ENCODE measurements at regions not wholly inside any gene's neighbourhood (a gene's known extent, or its start where the extent isn't known, plus 50 kb on each side); places are given as distances from the start of the nearest gene placed in this dataset.

DNA sequence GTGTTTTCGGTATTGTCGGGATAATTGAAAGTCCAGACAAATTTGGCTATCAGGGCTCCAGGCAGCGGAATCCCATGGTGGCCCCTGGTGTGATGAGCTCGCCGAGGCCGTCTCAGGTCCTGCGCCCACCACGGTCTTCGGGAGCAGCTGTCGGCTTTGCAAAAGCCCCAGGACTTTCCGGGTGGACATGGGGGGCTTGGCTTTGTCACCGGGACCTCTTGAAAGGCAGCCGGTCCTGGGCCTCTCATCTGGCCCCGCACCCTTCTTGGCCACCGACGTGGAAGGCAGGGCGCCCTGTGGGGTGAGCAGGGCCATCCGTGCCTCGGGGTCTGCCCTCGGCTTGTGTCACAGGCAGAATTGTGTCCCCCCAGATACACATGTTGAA lies 87.1 kb upstream of the ACTRT2 start:
- DNase-seq (ENCODE audit: low read depth): no peak

- no peak for DNase-seq (ENCODE audit: low read depth)
Observed at GRCh38 chr1:2934642-2935081, 86.6 kb upstream of the ACTRT2 start.

DNA sequence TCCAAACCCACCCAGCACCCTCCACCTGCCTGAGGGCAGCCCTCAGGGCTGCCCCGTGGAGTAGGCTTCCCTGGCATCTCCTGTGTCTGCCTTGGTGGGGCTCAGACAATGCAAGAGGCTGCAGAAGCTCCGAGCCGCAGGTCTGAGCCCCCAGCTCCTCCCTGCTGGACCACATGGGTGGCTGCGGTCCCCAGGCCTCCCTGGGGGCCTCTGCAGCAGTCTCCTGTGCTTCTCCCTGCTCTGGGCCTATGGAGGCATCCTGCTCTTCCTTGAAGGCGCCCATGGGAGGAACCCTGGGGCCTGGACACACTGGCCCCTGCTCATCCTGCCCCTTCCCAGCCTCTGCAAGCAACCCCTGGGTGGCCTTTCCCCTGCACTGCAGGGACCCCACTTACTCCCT lies 86.1 kb upstream of the ACTRT2 start:
- DNase-seq (ENCODE audit: low read depth): no peak

DNA sequence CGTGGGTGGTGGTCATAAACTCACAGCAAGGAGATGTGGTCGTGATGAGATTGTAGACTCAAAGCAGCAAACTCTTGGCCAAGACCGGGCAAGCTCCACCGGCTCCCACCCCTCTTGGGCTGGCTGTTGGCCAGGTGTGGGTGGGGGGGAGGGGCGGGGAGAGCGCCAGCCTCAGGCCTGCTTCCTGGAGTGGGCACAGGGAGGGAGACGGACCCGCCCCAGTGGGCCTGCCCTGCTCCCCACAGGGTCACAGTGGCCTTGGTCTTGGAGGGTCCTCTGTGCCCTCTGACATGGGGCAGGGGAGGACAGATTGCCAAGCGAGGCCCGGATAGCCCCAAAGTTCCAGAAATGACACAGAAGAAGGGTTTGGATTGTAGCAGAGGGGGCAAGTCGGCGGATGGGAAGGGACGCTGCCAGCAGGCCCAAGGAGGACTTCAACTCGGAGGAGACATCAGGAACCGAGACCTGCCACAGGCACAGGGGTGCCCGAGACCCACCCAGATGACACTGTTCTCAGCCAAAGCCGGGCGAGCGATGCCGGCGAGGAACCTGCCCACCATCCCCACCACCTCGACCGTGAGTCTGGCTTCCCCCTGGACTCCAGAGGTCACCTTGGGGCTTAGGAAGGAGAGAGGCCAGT lies 85.4 kb upstream of the ACTRT2 start:
- DNase-seq (ENCODE audit: low read depth): no peak

GRCh38 chr1:2936559-2937515 lies 84.4 kb upstream of the ACTRT2 start:
- no peak for DNase-seq (ENCODE audit: low read depth)

DNA sequence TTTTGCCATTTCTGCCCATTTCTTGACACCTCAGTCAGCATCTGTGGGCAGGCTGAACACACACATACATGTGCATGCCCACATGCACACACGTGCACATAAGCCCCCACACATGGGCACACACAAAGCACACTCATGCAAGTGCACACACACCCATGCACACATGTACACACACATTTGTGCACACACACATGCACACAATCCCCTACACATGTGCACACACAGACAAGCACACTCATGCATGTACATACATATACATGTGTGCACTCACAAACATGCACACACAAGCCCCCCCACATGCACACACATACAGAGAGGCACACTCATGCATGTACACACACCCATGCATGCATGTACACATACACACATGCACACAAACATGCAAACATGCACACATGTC lies 83.5 kb upstream of the ACTRT2 start:
- no peak for DNase-seq (ENCODE audit: low read depth)

DNA sequence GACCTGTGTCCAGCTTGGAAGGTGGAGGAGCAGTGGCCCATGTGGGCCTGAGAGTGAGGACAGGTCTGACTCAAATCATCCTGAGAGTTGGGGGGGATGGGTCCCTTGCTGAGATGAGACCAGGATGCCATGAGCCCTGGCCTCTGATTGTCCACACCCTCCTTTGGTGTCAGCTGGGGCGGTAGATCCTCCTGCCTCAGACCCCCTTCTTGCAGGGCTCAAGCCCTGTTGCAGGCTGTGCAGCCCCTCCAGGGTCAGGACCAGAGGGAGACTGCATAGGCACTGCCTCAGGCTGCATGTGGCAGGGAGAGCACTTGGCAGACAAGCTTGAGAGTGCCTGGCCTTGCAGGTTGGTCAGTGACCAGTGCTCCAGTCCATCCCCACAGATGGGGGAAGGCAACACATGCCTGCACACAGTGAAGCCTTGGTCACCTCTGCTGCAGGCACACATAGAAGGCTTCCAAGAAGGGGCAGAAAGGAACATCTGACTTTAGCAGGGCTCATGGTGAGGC lies 82.2 kb upstream of the ACTRT2 start:
- DNase-seq (ENCODE audit: low read depth): no peak

- no peak for DNase-seq (ENCODE audit: low read depth)
Observed at GRCh38 chr1:2940178-2940577, 81.1 kb upstream of the ACTRT2 start.

DNA sequence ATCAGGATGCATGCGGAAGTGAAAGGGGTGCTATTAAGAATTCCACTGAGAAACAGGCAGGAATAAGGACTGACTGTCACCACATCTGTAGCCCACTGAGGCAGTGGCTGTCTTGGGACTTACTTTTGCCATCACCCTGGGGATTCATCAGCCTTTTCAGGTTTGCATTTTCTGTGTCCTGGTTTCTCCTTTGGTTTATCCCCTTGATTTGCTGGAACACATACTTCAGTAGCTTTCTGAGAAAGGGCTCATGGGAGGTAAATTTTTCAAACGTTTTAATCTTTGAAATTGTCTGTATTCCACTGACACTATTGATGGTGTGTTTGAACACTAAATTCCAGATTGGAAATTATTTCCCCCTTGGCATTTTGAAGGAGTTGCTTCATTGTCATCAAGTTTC lies 80.2 kb upstream of the ACTRT2 start:
- DNase-seq (ENCODE audit: low read depth): no peak

DNA sequence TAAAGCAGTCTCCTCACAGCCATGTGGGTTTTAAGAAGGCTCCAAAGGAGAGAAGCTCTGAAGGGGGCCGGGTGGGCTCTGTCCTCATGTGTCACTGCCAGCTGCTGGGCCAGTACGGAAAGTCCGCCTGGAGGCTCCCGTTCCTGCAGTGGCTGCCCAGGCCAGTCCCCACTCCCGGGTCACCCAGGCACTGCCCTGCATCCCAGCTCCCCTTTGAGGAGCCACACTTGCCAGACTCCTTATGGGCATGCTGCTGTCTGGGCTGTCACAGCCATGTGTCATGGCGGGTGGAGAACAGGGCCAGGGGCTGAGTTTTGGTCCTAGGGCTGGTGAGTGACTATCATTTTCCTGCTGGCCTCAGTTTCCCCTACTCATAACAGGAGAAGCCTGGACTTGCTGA lies 79.4 kb upstream of the ACTRT2 start:
- DNase-seq (ENCODE audit: low read depth): no peak

DNA sequence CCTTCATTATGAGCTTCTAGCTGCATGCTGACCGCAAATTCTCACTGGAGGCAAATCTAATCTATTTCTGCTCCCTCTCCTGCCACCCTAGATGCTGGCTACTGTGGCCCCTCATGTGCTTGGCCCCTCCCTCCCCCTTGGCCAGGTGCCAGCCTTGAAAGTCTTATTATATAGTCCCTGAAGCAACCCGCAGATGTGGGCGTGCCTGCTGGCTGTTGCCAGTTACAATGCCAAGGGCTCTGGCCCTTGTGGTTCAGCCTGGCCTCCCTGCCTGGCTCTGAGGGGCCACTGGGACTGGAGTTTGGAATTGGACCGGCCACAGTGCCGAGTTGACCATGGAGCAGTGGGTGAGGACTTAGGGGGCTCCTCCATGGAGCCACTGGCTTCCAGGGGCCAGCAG lies 78.9 kb upstream of the ACTRT2 start:
- no peak for DNase-seq (ENCODE audit: low read depth)

DNA sequence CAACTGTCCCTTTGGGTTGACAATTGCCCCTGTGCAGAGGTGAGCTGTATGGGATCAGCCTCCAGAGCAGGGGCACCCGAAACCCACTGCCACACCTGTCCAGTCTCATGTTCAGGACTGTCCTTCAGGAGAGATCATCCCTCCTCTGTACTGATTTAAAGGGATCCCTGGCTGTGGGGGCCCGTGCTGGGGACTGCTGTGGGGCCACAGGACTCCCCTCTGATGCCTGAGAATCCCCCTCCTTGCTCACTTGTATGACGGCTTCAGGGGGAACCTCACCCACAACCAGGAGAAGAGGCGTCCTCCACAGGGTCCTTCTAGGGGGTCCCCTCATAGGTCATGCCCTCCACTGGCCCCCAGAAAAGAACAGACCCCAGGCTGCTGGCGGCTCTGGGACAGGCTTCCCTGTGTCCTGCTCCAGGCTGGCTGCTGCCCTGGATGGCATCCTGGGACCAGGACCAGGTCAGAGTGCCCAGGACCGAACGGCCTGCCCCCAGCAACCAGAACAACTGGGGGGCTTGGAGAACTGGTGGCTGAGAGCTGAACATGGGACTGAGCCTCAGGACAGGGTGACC lies 77.5 kb upstream of the ACTRT2 start:
- no peak for DNase-seq (ENCODE audit: low read depth)

DNA sequence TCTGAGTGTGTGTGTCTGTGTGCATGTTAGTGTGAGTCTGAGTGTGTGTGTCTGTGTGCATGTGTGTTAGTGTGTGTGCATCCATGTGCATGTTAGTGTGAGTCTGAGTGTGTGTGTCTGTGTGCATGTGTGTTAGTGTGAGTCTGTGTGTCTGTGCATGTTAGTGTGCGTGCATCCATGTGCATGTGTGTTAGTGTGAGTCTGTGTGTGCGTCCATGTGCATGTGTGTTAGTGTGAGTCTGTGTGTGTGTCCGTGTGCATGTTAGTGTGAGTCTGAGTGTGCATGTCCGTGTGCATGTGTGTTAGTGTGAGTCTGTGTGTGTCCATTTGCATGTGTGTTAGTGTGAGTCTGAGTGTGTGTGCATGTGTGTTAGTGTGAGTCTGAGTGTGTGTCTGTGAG lies 76.6 kb upstream of the ACTRT2 start:
- DNase-seq (ENCODE audit: low read depth): no peak

DNA sequence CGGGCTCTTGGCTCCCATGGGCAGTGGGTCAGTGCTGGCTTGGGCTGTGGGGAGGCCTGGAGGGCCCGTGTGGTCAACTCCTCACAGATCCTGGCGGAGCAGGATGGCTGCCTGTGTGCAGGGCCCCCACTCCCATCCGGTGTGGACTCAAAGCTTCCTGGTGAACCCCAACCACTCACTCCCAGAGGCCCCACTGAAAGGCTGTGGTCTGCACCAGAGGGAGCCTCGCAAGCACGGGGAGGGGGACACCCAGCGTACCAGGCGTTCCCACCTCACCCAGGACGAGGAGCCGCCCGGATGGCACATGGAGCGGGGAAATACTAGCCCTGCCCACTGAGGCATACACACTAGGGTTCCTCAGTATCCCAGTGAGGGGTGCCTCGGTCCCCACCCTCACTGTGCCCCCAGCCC lies 75.4 kb upstream of the ACTRT2 start:
- no peak for DNase-seq (ENCODE audit: low read depth)

DNA sequence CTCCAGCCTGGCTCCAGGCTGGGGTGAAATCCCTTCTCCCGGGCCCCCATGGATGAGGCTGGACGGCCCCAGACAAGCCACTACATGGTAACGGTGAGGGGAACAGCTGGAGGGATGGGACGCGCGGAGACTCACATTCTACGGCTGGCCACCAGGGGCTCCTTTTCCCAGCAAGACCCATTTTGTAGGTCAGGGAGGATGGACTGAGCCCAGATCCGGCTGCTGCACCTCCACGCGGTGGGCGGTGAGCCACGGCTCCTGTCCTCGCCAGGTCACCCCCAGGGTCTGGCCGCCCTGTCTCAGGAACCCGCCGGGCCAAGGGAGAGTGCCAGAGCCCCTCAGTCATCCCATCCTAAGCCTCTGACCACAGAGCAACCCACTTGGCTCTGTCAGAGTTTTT lies 75.0 kb upstream of the ACTRT2 start:
- no peak for DNase-seq (ENCODE audit: low read depth)

GRCh38 chr1:2946999-2947690 lies 74.1 kb upstream of the ACTRT2 start:
- DNase-seq (ENCODE audit: low read depth): no peak

- no peak for DNase-seq (ENCODE audit: low read depth)
Observed at GRCh38 chr1:2948001-2948750, 73.1 kb upstream of the ACTRT2 start.

DNA sequence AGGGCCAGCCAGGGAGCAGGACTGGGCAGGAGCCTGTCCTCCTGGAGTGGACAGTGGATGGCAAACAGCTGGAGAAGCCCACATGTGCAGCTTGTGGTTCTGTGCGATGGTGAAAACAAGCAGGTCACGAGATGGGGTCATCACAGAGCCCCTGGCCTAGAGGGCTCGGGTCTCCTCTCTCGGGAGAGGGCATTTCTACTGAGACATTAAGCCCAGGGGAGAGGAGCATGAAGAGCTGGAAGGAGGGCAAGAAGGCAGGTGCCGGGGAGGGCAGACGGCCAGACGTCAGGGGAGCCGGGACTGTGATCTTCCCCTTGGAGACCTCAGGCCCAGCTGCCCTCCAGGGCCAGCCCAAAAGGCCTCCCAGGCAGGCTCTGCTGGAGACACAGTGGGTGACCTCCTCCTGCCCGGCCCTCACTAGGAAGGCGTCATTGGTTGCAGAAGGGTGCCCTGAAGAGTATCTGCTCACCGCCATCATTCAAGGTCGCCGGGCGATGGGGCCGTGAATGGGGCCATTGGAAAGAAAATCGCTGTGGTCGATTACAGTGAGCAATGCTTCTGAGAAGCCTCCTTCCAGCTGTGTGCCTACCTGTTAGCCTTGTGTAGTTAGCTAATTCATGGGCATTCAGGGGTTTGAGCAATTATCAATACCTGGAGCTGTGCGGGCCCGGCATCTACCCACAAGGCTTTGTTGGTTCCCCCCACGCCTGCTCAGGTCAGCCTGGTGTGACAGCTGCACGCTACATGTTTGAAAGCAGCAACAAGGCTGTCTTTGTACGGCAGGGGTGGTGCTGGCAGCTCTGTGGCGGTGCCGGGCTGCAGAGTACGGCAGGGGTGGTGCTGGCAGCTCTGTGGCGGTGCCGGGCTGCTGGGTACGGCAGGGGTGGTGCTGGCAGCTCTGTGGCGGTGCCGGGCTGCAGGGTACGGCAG lies 72.3 kb upstream of the ACTRT2 start:
- DNase-seq (ENCODE audit: low read depth): no peak

DNA sequence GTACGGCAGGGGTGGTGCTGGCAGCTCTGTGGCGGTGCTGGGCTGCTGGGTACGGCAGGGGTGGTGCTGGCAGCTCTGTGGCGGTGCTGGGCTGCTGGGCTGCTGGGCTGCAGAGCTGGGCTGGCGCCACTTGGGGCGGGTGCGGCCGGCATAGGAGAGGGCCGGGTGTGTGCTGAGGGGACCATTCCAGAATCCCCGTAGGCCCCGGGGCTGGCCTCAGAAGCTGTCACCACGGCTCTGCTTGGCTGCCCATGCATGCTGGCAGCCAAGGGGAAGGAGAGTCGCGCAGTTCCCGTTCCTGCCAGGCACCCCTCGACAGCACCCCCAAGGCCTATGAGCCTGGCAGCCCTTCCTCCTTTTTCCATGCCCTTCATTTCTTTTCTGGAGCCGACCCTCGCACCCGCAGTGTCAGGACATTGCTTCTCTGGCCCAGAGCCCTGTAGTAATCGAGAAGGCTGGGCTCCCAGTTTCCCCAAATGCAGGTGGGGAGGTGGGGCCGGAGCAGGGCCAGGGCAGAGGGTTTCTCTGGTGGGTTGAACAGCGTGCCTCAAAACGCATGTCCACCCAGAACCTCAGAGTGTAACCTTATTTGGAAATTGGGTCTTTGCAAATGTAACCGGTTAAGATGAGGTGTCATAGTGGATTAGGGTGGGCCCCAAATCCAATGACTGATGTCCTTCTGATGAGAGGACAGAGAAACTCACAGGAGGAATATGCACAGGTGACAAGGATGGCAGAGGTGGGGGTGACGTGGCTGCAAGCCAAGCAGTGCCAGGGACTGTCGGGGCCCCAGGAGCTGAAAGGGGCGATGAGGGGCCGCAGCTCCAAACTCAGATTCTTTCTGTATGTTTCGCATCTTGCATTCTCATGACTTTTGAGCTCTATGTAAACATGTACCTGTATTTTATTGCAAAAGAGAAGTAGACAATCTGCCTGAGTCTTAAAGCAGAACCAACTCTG lies 71.0 kb upstream of the ACTRT2 start:
- no peak for DNase-seq (ENCODE audit: low read depth)
